GM21367 (cell line): ENCODE measurements at regions not wholly inside any gene's neighbourhood (a gene's known extent, or its start where the extent isn't known, plus 50 kb on each side); places are given as distances from the start of the nearest gene placed in this dataset.
"Not testable (repeated sequence)": the region's sequence is repeated elsewhere in the genome, so short reads cannot be mapped to it uniquely, and the experiment has no call there.

Experiments
- ATAC-seq: cut with Tn5 transposase; IDR thresholded peaks from one replicate; pipeline ENCODE4 v1.9.1; 2021; ENCODE audit not compliant: unreplicated experiment

DNA sequence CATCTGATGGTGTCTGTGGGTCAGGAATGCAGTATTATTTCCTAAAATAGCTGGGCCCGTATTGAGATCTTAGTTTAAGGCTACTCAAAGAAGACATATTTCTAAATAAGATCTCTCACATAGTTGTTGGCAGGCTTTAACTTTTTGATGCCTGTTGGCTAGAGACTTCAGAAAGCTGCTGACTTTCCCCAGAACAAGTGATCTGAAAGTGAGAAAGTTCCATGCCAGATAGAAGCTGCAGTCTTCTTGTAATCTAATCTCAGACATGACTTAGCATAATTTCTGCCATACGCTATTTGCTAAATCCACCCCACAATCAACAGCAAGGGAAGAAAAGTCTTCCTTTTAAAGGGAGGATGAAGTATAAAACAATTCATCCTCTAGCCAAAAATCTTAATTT is 867.1 kb downstream of the IGSF11 start:
- no peak for ATAC-seq

DNA sequence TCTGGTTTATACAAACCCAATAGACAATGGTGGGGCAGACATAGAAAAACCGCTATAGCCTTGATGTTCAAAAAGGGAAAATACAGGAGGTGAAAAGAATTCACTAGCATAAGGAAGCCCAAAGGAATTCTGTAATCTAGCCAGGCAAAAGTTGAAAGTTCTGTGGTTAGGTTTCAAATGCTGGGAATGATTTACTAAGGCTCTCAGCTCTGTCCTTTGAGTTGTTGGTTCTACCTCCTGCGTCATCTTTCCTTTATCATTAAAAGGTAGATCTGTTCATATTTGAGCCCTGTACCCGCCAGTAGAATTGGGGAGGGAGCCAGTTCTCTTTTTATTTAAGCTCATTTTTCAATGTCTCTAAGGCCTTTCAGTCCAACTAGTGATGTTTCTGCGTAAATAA is 866.5 kb downstream of the IGSF11 start:
- ATAC-seq = no peak

GRCh38 chr3:118171236-118171852 is 863.3 kb downstream of the IGSF11 start:
- ATAC-seq = no peak

DNA sequence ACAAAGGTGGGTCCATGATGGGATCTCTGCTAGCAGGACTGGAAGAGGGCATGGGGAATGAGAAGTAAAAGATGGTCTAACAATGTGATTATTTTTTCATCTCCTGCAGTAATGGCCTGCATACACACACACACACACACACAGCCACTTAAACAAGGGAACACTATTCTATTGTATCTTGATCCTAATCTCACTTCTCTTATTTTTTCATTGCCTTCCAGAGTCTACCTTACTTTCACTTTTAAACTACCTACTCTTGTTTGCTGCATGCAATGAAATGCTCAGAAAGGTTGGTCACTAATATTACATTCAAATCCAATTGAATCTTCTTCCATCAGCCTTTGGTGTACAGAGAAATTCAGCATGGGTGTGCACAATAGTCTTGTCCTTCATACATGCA is 853.8 kb downstream of the IGSF11 start:
- ATAC-seq = no peak

GRCh38 chr3:118181274-118181673 is 853.4 kb downstream of the IGSF11 start:
- ATAC-seq = no peak

DNA sequence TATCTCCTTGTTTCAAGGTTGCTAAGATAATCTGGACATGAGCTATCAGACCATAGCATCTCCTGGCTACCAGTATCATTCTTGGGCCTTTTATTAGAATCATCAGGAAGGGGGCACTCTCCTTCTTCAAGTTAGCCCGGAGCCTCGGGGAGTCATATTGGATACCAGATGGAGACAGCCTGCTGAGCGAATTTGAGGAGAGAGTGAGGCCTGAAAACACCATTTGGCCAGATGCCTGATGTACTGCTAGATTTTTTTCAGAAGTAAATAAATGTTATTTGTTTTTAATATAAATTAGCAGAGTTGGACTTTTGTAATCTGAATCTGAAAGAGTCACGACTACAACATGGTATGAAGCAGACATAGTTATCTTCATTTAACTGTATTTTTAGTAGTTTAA is 848.6 kb downstream of the IGSF11 start:
- ATAC-seq = no peak

GRCh38 chr3:118187221-118187620 is 847.4 kb downstream of the IGSF11 start:
- ATAC-seq = no peak

- ATAC-seq = no peak
Measured at GRCh38 chr3:118196183-118196582, 838.5 kb downstream of the IGSF11 start.

DNA sequence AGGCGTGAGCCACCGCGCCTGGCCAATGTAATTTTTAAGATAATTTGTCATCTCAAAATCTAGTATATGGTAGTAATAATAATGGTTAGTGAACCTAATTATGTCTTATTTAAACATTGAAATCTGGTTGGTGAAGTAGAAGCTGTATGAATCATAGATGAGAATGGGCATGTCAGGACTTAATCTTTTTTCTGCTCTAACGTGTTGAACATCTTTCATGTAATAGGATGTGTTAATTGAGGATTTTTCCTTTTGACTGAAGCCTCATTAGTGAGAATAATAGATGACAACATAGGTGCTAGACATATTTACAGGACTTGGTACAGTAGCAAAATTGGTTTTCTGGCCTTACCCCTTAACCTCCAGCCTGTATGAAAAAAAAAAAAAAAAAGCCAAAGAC is 835.6 kb downstream of the IGSF11 start:
- no peak for ATAC-seq

DNA sequence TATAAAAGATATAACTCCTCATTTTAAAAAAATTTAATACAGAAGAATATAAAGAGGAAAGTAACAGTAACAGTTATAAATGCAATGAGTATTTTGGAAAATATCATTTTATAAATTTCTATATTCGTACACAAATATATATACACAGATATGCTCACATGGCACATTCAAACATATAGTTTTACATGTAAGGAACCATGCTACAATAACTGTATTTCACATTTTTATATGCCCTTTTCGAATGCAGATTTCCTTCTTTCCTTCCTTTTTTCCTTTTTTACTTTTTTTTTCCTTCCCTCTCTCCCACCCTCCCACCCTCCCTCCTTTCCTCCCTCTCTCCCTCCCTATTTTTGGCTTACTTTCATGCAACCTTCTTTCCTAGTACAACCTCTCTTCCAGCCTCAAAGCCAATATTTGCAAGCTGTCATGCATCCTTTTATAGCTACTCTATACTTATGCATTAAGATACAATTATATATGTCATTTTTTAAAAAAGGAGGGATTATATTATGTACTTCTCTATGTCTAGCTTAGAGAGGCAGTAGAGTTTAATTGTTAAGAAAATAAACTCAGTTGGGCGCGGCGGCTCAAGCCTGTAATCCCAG is 830.5 kb downstream of the IGSF11 start:
- no peak for ATAC-seq

DNA sequence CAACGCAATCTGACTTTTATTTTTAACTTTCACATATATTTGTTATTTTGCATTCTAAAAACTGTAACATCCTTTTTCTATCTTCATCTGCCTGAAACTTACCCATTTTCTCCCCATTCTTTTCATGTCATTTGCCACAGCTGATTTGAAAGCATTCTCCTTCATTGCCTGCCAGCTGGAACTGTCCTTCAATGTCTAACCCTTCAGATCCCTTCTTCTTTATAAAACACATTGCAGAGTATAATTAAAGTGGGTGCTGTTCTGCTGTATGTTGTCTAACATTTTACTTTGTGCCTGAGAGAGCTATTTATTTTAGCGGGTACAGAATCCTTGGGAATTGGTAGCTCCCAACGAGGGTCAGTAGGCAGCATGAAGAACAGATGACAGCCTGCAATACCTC is 827.4 kb downstream of the IGSF11 start:
- no peak for ATAC-seq

DNA sequence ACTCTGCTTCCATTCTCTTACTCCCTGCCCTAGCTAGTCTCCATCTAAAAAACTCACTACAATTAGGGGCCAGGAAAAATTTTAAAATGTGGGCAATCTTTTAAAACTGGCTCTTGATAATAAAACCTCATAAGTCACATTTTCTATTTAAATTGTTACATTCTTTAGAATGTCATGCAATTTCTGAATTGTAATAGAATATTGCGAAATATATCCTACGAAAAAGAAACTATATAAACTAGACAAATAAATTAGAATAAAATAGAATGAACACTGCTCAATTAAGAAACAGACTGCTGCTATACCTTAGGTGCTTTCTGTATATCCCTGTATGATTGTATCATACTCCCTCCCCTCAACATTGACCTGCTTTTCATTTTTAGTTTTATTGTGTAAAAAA is 826.0 kb downstream of the IGSF11 start:
- ATAC-seq = no peak

- no peak for ATAC-seq
Measured at GRCh38 chr3:118213892-118214291, 820.8 kb downstream of the IGSF11 start.

- no peak for ATAC-seq
Measured at GRCh38 chr3:118226206-118226605, 808.4 kb downstream of the IGSF11 start.

DNA sequence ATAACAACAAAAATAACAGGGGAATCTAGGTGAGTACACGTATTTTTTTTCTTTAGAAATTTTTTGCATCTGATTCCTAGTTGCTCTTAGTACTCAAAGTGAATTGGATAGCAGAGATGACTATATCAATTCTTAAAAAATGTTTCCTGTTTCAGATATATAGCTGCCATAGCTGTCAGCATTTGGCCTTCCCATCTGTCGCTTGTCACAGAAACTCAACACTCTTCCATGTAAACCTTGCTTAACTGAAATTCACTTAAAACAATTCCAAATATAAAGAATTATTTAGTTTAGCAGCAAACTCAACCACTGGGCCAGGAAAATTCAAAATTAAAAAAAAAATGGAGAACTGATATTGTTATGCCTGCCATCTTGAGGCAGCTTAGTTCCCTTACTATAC is 807.5 kb downstream of the IGSF11 start:
- ATAC-seq = no peak

DNA sequence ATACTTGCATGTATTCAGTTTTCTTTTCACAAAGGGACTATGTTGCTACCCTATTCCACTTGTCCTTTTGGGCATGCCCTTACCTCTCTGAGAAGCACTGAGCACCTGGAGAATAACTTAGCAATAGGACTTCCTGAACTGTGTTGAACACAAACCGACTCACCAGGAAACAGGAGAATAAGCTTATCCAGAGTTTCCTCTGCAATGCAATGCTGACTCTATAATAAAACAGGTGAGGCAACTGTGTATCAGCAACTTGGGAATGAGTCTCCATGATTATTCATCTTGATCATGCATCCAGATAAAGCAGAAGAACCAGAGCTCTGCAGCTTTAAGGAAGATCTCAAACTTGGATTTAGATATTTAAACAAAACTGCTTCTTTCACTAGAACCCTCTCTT is 806.5 kb downstream of the IGSF11 start:
- no peak for ATAC-seq

DNA sequence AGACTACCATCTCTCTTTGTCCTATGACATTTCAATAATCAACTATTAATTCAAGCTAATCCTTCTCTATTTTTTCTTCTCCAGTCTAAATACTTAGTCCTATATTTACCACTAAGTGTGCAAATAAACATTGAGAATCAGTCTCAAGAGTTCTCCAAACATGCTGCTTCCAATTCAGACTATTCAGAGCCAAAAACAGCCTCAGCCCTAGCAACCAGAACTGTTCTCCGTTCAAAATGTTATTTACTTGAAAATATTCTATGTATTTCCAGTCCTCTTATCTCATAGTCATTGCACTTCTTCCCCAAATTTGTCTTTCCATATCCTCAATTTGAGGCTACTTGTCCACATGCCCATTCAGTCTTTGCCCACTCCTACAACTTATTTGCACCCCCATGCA is 805.5 kb downstream of the IGSF11 start:
- ATAC-seq = no peak

DNA sequence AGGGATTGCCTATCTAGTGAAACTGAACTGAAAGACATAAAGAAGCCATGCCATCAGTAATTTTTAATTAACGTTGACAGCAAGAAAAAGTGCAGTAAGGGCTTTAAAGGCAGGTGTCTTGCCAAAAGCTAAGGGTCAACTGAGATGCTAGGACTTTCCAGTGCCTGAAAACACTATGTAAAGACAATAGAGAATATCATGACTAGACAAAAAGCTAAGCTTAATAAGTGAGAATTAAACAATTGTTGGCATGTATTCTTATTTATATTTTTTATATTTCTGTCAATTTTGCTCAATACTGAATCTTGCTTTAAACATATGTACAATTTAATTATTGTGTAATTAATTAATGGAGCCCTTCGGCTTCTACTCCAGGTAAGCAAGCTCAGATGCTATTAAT is 803.1 kb downstream of the IGSF11 start:
- ATAC-seq = no peak

DNA sequence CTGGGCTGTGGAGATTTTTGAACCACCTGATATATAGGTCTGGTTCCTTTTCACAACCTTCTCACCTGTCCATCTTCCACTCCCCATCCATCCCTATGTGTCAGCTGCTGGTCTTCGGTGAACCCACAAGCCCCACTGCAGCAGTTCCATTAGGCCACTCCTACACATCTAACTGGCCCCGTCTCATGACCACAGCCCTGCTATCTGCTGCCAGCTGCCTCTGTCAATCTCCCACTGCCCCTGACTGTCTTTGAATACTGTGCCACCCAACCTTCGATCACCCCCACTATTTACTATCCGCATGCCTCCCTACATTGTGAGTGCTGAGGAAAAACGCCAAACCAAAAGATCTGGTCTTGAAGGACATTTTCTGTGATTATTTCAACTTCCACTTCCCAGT is 795.4 kb downstream of the IGSF11 start:
- no peak for ATAC-seq

DNA sequence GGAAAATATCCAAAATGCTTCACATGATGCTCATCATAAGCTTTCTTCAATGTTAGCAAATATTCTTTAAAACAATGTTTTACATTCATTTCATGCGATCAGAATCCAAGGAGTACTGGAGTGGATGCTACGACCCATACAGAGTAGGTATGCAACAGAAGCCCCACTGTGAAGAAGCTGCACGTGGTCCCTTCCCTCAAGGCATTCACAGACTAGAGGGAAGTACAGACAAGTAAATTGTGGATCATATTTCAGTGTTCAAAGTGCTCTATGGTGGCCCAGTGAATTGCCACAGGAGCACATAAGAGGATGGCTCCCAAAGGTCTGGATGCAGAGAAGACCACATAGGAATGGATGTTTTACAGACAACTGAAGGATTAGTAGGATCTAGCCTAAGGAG is 789.9 kb downstream of the IGSF11 start:
- no peak for ATAC-seq

DNA sequence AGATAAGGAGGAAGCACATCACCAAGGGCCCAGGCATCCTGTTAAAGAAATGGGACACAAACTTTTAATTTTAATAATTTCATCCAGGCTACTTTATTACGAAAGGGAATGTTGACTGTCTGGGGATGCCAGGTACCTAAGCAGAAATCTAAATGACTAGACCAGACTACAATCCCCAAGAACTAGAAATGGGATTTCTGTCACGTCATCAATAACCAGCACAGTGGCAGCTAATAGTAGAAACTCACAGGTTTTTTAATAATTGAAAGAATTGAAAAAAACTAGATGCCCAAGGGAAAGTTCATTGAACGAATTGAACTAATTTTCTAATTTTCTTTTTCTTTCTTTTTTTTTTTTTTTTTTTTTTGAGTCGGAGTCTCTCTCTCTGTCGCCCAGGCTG is 789.3 kb downstream of the IGSF11 start:
- no peak for ATAC-seq

- ATAC-seq = not testable (repeated sequence)
Measured at GRCh38 chr3:118258850-118259249, 775.8 kb downstream of the IGSF11 start.

DNA sequence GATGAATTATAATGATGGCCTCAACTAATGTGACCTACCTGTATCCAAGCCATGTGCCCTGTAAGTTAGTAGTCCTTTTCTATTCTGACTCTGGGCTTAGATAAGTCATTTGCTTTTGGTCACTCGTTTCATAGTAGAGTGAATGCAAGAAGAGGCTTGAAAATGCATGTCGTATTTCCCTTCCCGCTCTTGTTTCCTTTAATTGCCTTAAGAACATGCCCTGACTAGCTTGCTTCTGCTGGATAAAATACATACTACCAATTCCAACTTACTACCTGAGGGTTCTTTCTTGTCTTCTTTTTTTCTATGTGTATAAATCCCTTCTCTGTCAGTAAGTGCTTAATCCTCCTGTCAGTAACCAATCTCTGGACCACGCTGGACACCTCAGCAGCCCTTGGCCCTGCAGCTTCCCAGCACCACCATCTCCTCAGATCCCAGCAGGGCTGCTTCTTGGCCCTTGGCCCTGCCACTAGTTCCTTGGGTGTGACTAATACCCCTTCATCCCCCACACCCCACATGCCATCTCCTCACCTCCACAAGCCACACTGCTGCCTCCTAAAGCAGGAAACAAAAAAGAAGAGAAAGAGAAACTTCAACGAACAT is 771.7 kb downstream of the IGSF11 start:
- ATAC-seq = no peak
